ENCODE measurements at regions not wholly inside any gene's neighbourhood (a gene's known extent, or its start where the extent isn't known, plus 50 kb on each side); places are given as distances from the start of the nearest gene placed in this dataset.

GRCh38 chr5:8473827-8474568 is 605.0 kb downstream of the MTRR start:
- no peak overlapping the region for H3K27ac Mint-ChIP-seq
- no peak for DNase-seq
- H3K36me3 Mint-ChIP-seq (ENCODE audit: low read depth), result peaks cover 12% of the 10 kb centered on the region
- TF ChIP-seq CTCF (IDR thresholded peaks at IDR 0.05), result no peak
- no peaks in the 10 kb centered on the region for H3K27me3 Mint-ChIP-seq (ENCODE audit: low read depth, poor library complexity)
- no peak overlapping the region for H3K4me3 Mint-ChIP-seq
- peaks cover 26% of the 10 kb centered on the region for H3K9me3 Mint-ChIP-seq
- no peaks in the 10 kb centered on the region for H3K4me1 Mint-ChIP-seq

- TF ChIP-seq CTCF (IDR thresholded peaks at IDR 0.05), result no peak
- Mint-ChIP-seq H3K36me3 (ENCODE audit: low read depth) (peaks cover 11% of the 10 kb centered on the region), H3K4me1 (no peaks in the 10 kb centered on the region), H3K27ac (no peak overlapping the region), H3K4me3 (no peak overlapping the region), H3K27me3 (ENCODE audit: low read depth, poor library complexity) (no peaks in the 10 kb centered on the region), H3K9me3 (peaks cover 24% of the 10 kb centered on the region)
- DNase-seq, result no peak
Observed at GRCh38 chr5:8474569-8474930, 605.6 kb downstream of the MTRR start.

- Mint-ChIP-seq H3K27ac (no peak overlapping the region), H3K27me3 (ENCODE audit: low read depth, poor library complexity) (no peaks in the 10 kb centered on the region), H3K4me1 (no peaks in the 10 kb centered on the region), H3K36me3 (ENCODE audit: low read depth) (no peaks in the 10 kb centered on the region), H3K4me3 (no peak overlapping the region), H3K9me3 (no peaks in the 10 kb centered on the region)
- DNase-seq, result no peak
- no peak for TF ChIP-seq CTCF (IDR thresholded peaks at IDR 0.05)
Observed at GRCh38 chr5:8478326-8478725, 609.4 kb downstream of the MTRR start.

GRCh38 chr5:8481007-8481406 is 612.1 kb downstream of the MTRR start:
- no peak overlapping the region for H3K27ac Mint-ChIP-seq
- no peak for TF ChIP-seq CTCF (IDR thresholded peaks at IDR 0.05)

GRCh38 chr5:8491254-8491653 is 622.3 kb downstream of the MTRR start:
- H3K9me3 Mint-ChIP-seq, result peaks cover 33% of the 10 kb centered on the region
- H3K4me1 Mint-ChIP-seq, result no peaks in the 10 kb centered on the region
- no peak for DNase-seq

More at GRCh38 chr5:8481007-8481406, 612.1 kb downstream of the MTRR start:
- H3K4me3 Mint-ChIP-seq, result no peak overlapping the region
- no peaks in the 10 kb centered on the region for H3K36me3 Mint-ChIP-seq (ENCODE audit: low read depth)
- no peaks in the 10 kb centered on the region for H3K9me3 Mint-ChIP-seq
- no peaks in the 10 kb centered on the region for H3K4me1 Mint-ChIP-seq
- H3K27me3 Mint-ChIP-seq (ENCODE audit: low read depth, poor library complexity), result no peaks in the 10 kb centered on the region
- no peak for DNase-seq

More at GRCh38 chr5:8491254-8491653, 622.3 kb downstream of the MTRR start:
- no peak for TF ChIP-seq CTCF (IDR thresholded peaks at IDR 0.05)
- Mint-ChIP-seq H3K27me3 (ENCODE audit: low read depth, poor library complexity) (no peaks in the 10 kb centered on the region), H3K36me3 (ENCODE audit: low read depth) (no peaks in the 10 kb centered on the region), H3K27ac (no peak overlapping the region), H3K4me3 (no peak overlapping the region)
